ENCODE measurements at regions not wholly inside any gene's neighbourhood (a gene's known extent, or its start where the extent isn't known, plus 50 kb on each side); places are given as distances from the start of the nearest gene placed in this dataset.

DNA sequence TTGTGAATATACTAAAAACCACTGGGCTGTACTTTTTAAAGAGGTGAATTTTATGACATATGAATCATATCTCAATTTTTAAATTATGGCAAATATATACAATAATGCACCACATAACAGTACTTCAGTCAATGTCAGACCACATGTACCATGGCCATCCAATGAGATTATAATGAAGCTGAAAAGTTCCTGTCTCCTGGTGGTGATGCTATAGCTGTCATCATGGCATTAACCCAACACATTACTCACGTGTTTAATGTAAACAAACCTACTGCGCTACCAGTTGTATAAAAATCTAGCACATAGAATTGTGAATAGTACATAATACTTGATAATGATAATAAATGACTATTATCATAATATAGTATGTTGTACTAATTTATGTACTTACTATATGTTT lies 77.6 kb upstream of the ID2 start:
- Histone ChIP-seq H3K9me3 (replicated peaks; ENCODE audit: control insufficient read depth, insufficient read depth, low read depth, low read length) (no peaks in the 10 kb centered on the region), H3K9me1 (ENCODE audit: control insufficient read depth, insufficient read depth, low read length) (no peaks in the 10 kb centered on the region), H3K27ac (ENCODE audit: extremely low read depth, low read depth, low read length) (no peak overlapping the region), H3K27me3 (ENCODE audit: control insufficient read depth in 2 of 2, insufficient read depth in 2 of 2, low read length in 2 of 2) (peaks cover 4 to 24% of the 10 kb centered on the region in 2 experiments; a peak in 3 of 5 replicates), H3K36me3 (ENCODE audit: control insufficient read depth, insufficient read depth, low read length) (no peaks in the 10 kb centered on the region), H4K20me1 (replicated peaks; ENCODE audit: control insufficient read depth, insufficient read depth, low read length) (no peaks in the 10 kb centered on the region), H2AFZ (ENCODE audit: low read depth, low read length) (no peak overlapping the region), H3K4me1 (replicated peaks in 1 of 2; ENCODE audit: control insufficient read depth in 2 of 2, insufficient read depth in 2 of 2, low read length in 2 of 2) (peaks cover 0 to 10% of the 10 kb centered on the region in 2 experiments; a peak in 3 of 5 replicates), H3K79me2 (ENCODE audit: control insufficient read depth, insufficient read depth, low read length) (no peaks in the 10 kb centered on the region), H3K4me2 (ENCODE audit: insufficient read depth, low read length) (no peak overlapping the region), H3K4me3 (no peak overlapping the region), H3K9ac (ENCODE audit: insufficient read depth in 1 of 2, low read depth in 2 of 2, low read length in 2 of 2) (no peak overlapping the region)
- POLR2A ChIA-PET, result interaction anchor here (2.5 kb wide), 1 partner anchor 78 kb away, joined by 8 read pairs; the partner anchor contains the start of gene ID2
- FAIRE-seq (no peak), ATAC-seq (no peak), DNase-seq (ENCODE audit: extremely low read depth in 1 of 4, low spot score in 3 of 4) (no peak)
- intact Hi-C loops (cut with micrococcal nuclease) (no loop called here), in situ Hi-C loops (cut with MboI) (no loop called here)
- no peak for TF ChIP-seq RAD51 (IDR thresholded peaks at IDR 0.05; ENCODE audit: borderline replicate concordance, low read depth)
- TF ChIP-seq SMC3 (conservative IDR thresholded peaks at IDR 0.05; ENCODE audit: insufficient read depth, low read depth, low read length), result no peak
- TF ChIP-seq, protein P1, sequence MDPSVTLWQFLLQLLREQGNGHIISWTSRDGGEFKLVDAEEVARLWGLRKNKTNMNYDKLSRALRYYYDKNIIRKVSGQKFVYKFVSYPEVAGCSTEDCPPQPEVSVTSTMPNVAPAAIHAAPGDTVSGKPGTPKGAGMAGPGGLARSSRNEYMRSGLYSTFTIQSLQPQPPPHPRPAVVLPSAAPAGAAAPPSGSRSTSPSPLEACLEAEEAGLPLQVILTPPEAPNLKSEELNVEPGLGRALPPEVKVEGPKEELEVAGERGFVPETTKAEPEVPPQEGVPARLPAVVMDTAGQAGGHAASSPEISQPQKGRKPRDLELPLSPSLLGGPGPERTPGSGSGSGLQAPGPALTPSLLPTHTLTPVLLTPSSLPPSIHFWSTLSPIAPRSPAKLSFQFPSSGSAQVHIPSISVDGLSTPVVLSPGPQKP (CRISPR knock-in tag; IDR thresholded peaks at IDR 0.05), result no peak
- TF ChIP-seq, protein P2, sequence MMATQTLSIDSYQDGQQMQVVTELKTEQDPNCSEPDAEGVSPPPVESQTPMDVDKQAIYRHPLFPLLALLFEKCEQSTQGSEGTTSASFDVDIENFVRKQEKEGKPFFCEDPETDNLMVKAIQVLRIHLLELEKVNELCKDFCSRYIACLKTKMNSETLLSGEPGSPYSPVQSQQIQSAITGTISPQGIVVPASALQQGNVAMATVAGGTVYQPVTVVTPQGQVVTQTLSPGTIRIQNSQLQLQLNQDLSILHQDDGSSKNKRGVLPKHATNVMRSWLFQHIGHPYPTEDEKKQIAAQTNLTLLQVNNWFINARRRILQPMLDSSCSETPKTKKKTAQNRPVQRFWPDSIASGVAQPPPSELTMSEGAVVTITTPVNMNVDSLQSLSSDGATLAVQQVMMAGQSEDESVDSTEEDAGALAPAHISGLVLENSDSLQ (IDR thresholded peaks at IDR 0.05), result no peak
- no peak for TF ChIP-seq DACH1 (IDR thresholded peaks at IDR 0.05; ENCODE audit: partially characterized antibody)
- TF ChIP-seq HEY1 (CRISPR knock-in tag; IDR thresholded peaks at IDR 0.05; ENCODE audit: borderline replicate concordance), result no peak
- TF ChIP-seq BRF1 (IDR thresholded peaks at IDR 0.05; ENCODE audit: borderline replicate concordance, extremely low read depth, insufficient read length), result no peak
- TF ChIP-seq, protein P3, sequence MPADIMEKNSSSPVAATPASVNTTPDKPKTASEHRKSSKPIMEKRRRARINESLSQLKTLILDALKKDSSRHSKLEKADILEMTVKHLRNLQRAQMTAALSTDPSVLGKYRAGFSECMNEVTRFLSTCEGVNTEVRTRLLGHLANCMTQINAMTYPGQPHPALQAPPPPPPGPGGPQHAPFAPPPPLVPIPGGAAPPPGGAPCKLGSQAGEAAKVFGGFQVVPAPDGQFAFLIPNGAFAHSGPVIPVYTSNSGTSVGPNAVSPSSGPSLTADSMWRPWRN (IDR thresholded peaks at IDR 0.05; ENCODE audit: low read depth), result no peak
- TF ChIP-seq SMARCE1 (IDR thresholded peaks at IDR 0.05), result no peak
- no peak for TF ChIP-seq POLR2H (tag; IDR thresholded peaks at IDR 0.05; ENCODE audit: low read depth)
- no peak for TF ChIP-seq MXI1 (IDR thresholded peaks at IDR 0.05; ENCODE audit: low read depth, low read length)
- TF ChIP-seq, protein P4, sequence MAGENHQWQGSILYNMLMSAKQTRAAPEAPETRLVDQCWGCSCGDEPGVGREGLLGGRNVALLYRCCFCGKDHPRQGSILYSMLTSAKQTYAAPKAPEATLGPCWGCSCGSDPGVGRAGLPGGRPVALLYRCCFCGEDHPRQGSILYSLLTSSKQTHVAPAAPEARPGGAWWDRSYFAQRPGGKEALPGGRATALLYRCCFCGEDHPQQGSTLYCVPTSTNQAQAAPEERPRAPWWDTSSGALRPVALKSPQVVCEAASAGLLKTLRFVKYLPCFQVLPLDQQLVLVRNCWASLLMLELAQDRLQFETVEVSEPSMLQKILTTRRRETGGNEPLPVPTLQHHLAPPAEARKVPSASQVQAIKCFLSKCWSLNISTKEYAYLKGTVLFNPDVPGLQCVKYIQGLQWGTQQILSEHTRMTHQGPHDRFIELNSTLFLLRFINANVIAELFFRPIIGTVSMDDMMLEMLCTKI (IDR thresholded peaks at IDR 0.05; ENCODE audit: partially characterized antibody), result no peak
- TF ChIP-seq, protein P5, sequence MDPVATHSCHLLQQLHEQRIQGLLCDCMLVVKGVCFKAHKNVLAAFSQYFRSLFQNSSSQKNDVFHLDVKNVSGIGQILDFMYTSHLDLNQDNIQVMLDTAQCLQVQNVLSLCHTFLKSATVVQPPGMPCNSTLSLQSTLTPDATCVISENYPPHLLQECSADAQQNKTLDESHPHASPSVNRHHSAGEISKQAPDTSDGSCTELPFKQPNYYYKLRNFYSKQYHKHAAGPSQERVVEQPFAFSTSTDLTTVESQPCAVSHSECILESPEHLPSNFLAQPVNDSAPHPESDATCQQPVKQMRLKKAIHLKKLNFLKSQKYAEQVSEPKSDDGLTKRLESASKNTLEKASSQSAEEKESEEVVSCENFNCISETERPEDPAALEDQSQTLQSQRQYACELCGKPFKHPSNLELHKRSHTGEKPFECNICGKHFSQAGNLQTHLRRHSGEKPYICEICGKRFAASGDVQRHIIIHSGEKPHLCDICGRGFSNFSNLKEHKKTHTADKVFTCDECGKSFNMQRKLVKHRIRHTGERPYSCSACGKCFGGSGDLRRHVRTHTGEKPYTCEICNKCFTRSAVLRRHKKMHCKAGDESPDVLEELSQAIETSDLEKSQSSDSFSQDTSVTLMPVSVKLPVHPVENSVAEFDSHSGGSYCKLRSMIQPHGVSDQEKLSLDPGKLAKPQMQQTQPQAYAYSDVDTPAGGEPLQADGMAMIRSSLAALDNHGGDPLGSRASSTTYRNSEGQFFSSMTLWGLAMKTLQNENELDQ (CRISPR knock-in tag; IDR thresholded peaks at IDR 0.05; ENCODE audit: borderline replicate concordance), result no peak
- no peak for TF ChIP-seq ELF2 (CRISPR knock-in tag; IDR thresholded peaks at IDR 0.05)
- TF ChIP-seq BCOR (IDR thresholded peaks at IDR 0.05), result no peak
- CTCF ChIA-PET (ENCODE audit: low intra/inter-chr PET ratio), result no interaction called here
- 43% methylated on average over 2 of the region's 2 CpGs for WGBS (ENCODE audit: insufficient coverage, low coverage, missing lambda C conversion rate)
- BruUV-seq (replicated peaks), result no TSS peak

Data from K562 (cell line).